Suppressor macrophage treated with lipopolysaccharide for 4 hours (primary cell): ENCODE measurements at regions not wholly inside any gene's neighbourhood (a gene's known extent, or its start where the extent isn't known, plus 50 kb on each side); places are given as distances from the start of the nearest gene placed in this dataset.
A peak's percentile ranks its signal among the peaks of the same experiment; 100 is the strongest.
"Not testable (repeated sequence)": the region's sequence is repeated elsewhere in the genome, so short reads cannot be mapped to it uniquely, and the experiment has no call there.

Experiments
- DNase-seq: peaks from one replicate; pipeline ENCODE4 v3.0.0-alpha.2; 2020

GRCh38 chr1:238624776-238625175, 734.1 kb upstream of the ZP4 start:
- no peak for DNase-seq

- DNase-seq: no peak
Observed at GRCh38 chr1:238621405-238621804, 730.7 kb upstream of the ZP4 start.

- no peak for DNase-seq
Observed at GRCh38 chr1:238619652-238620051, 728.9 kb upstream of the ZP4 start.

- no peak for DNase-seq
Observed at GRCh38 chr1:238611406-238611805, 720.7 kb upstream of the ZP4 start.

- DNase-seq: peak; percentile 3
Observed at GRCh38 chr1:238608144-238608543, 717.4 kb upstream of the ZP4 start.

GRCh38 chr1:238606896-238607295, 716.2 kb upstream of the ZP4 start:
- DNase-seq: peak; percentile 46

GRCh38 chr1:238606457-238606856, 715.7 kb upstream of the ZP4 start:
- no peak for DNase-seq

GRCh38 chr1:238604357-238604756, 713.6 kb upstream of the ZP4 start:
- no peak for DNase-seq

- DNase-seq: not testable (repeated sequence)
Observed at GRCh38 chr1:238601604-238602003, 710.9 kb upstream of the ZP4 start.

- DNase-seq: no peak
Observed at GRCh38 chr1:238596703-238597102, 706.0 kb upstream of the ZP4 start.

- no peak for DNase-seq
Observed at GRCh38 chr1:238592621-238593020, 701.9 kb upstream of the ZP4 start.

- DNase-seq: no peak
Observed at GRCh38 chr1:238589843-238590435, 699.2 kb upstream of the ZP4 start.

GRCh38 chr1:238582816-238583215, 692.1 kb upstream of the ZP4 start:
- DNase-seq: no peak

- no peak for DNase-seq
Observed at GRCh38 chr1:238581332-238581731, 690.6 kb upstream of the ZP4 start.

GRCh38 chr1:238568735-238569134, 678.0 kb upstream of the ZP4 start:
- DNase-seq: peak; percentile 10

- DNase-seq: no peak
Observed at GRCh38 chr1:238562341-238562740, 671.6 kb upstream of the ZP4 start.

- DNase-seq: no peak
Observed at GRCh38 chr1:238558746-238559145, 668.0 kb upstream of the ZP4 start.

GRCh38 chr1:238558156-238558555, 667.4 kb upstream of the ZP4 start:
- DNase-seq: no peak

- no peak for DNase-seq
Observed at GRCh38 chr1:238552271-238552670, 661.5 kb upstream of the ZP4 start.

- no peak for DNase-seq
Observed at GRCh38 chr1:238549137-238549536, 658.4 kb upstream of the ZP4 start.

GRCh38 chr1:238546118-238546517, 655.4 kb upstream of the ZP4 start:
- no peak for DNase-seq

- no peak for DNase-seq
Observed at GRCh38 chr1:238537641-238538040, 646.9 kb upstream of the ZP4 start.

- DNase-seq: no peak
Observed at GRCh38 chr1:238530209-238530851, 639.6 kb upstream of the ZP4 start.

GRCh38 chr1:238517711-238518110, 627.0 kb upstream of the ZP4 start:
- no peak for DNase-seq

- no peak for DNase-seq
Observed at GRCh38 chr1:238501290-238501689, 610.6 kb upstream of the ZP4 start.
